ENCODE measurements at regions not wholly inside any gene's neighbourhood (a gene's known extent, or its start where the extent isn't known, plus 50 kb on each side); places are given as distances from the start of the nearest gene placed in this dataset.

- H3K9ac ChIP-seq (ENCODE audit: control insufficient read depth, extremely low read depth, insufficient read depth, low read length) = no peak overlapping the region
- H3K9me3 ChIP-seq (ENCODE audit: control insufficient read depth, low read depth, low read length) = no peaks in the 10 kb centered on the region
- TF ChIP-seq EZH2 (IDR thresholded peaks at IDR 0.05; ENCODE audit: low read length) = no peak
- TF ChIP-seq CTCF (optimal IDR thresholded peaks at IDR 0.05 in 1 of 3, IDR thresholded peaks at IDR 0.05 in 1 of 3, conservative IDR thresholded peaks at IDR 0.05 in 1 of 3; ENCODE audit: extremely low read depth in 1 of 3, insufficient read depth in 2 of 3, low read length in 3 of 3) = no peak
- no peak overlapping the region for H3K4me2 ChIP-seq (ENCODE audit: control insufficient read depth, extremely low read depth, insufficient read depth, low read depth, low read length)
- no peak for DNase-seq (ENCODE audit: low read depth, low spot score)
- H3K4me3 ChIP-seq (ENCODE audit: control insufficient read depth in 2 of 3, extremely low read depth in 1 of 3, insufficient read depth in 2 of 3, low read depth in 1 of 3, low read length in 3 of 3) = no peak overlapping the region
- no peak overlapping the region for H2AFZ ChIP-seq (ENCODE audit: control insufficient read depth, low read length)
- dilution Hi-C loops (cut with MboI; ENCODE audit: extremely low pct_ligation_motif_present, low sequenced_read_pairs) = no loop called here
- no peaks in the 10 kb centered on the region for H3K4me1 ChIP-seq (ENCODE audit: control insufficient read depth, extremely low read depth, insufficient read depth, low read length)
- FAIRE-seq = no peak
- no peaks in the 10 kb centered on the region for H3K79me2 ChIP-seq (ENCODE audit: control insufficient read depth, insufficient read depth, low read length)
- H3K36me3 ChIP-seq (ENCODE audit: control insufficient read depth in 2 of 2, extremely low read depth in 1 of 2, insufficient read depth in 2 of 2, low read length in 2 of 2) = no peaks in the 10 kb centered on the region
- H3K27ac ChIP-seq (ENCODE audit: control insufficient read depth, insufficient read depth, low read length) = no peak overlapping the region
- no peaks in the 10 kb centered on the region for H3K27me3 ChIP-seq (ENCODE audit: control insufficient read depth, extremely low read depth, insufficient read depth, low read length)
- no peaks in the 10 kb centered on the region for H3K9me1 ChIP-seq (ENCODE audit: control insufficient read depth, extremely low read depth, insufficient read depth, low read length)
- no peaks in the 10 kb centered on the region for H4K20me1 ChIP-seq (ENCODE audit: control insufficient read depth, extremely low read depth, insufficient read depth, low read length)
Measured at GRCh38 chr3:147799601-147800000, 390.4 kb downstream of the ZIC1 start.

DNA sequence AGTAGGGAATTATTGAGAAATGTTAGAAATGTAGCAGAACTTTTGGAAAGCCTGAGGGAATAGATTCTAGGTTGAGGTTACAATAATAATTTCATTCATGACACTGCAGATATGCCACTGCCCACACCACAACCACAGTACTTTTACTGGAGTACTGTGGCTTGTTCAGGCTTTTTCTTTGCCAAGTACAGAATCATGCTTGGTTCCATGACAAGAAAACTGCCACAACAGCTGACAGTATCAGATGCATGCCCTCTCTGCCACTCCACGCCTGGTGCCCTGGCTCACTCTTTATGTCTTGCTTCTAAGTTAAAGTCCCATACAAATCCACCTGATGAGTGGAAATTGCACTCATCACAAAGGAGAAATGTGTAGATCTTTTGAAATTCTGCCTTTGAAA, 398.6 kb downstream of the ZIC1 start:
- no peaks in the 10 kb centered on the region for H3K36me3 ChIP-seq (ENCODE audit: control insufficient read depth in 2 of 2, extremely low read depth in 1 of 2, insufficient read depth in 2 of 2, low read length in 2 of 2)
- no peak overlapping the region for H3K9ac ChIP-seq (ENCODE audit: control insufficient read depth, extremely low read depth, insufficient read depth, low read length)
- H2AFZ ChIP-seq (ENCODE audit: control insufficient read depth, low read length) = no peak overlapping the region
- no peaks in the 10 kb centered on the region for H3K9me3 ChIP-seq (ENCODE audit: control insufficient read depth, low read depth, low read length)
- H3K79me2 ChIP-seq (ENCODE audit: control insufficient read depth, insufficient read depth, low read length) = no peaks in the 10 kb centered on the region
- DNase-seq (ENCODE audit: low read depth, low spot score) = no peak
- TF ChIP-seq EZH2 (IDR thresholded peaks at IDR 0.05; ENCODE audit: low read length) = no peak
- no peak for TF ChIP-seq CTCF (optimal IDR thresholded peaks at IDR 0.05 in 1 of 3, IDR thresholded peaks at IDR 0.05 in 1 of 3, conservative IDR thresholded peaks at IDR 0.05 in 1 of 3; ENCODE audit: extremely low read depth in 1 of 3, insufficient read depth in 2 of 3, low read length in 3 of 3)
- no peak overlapping the region for H3K4me3 ChIP-seq (ENCODE audit: control insufficient read depth in 2 of 3, extremely low read depth in 1 of 3, insufficient read depth in 2 of 3, low read depth in 1 of 3, low read length in 3 of 3)
- no peaks in the 10 kb centered on the region for H3K4me1 ChIP-seq (ENCODE audit: control insufficient read depth, extremely low read depth, insufficient read depth, low read length)
- no peaks in the 10 kb centered on the region for H3K9me1 ChIP-seq (ENCODE audit: control insufficient read depth, extremely low read depth, insufficient read depth, low read length)
- no peak overlapping the region for H3K27ac ChIP-seq (ENCODE audit: control insufficient read depth, insufficient read depth, low read length)
- dilution Hi-C loops (cut with MboI; ENCODE audit: extremely low pct_ligation_motif_present, low sequenced_read_pairs) = no loop called here
- no peak for FAIRE-seq
- H3K4me2 ChIP-seq (ENCODE audit: control insufficient read depth, extremely low read depth, insufficient read depth, low read depth, low read length) = no peak overlapping the region
- no peaks in the 10 kb centered on the region for H4K20me1 ChIP-seq (ENCODE audit: control insufficient read depth, extremely low read depth, insufficient read depth, low read length)
- H3K27me3 ChIP-seq (ENCODE audit: control insufficient read depth, extremely low read depth, insufficient read depth, low read length) = no peaks in the 10 kb centered on the region

Measured in keratinocyte (primary cell).